GM21619 (cell line): ENCODE measurements at regions not wholly inside any gene's neighbourhood (a gene's known extent, or its start where the extent isn't known, plus 50 kb on each side); places are given as distances from the start of the nearest gene placed in this dataset.

ENCODE experiments used
- ATAC-seq: cut with Tn5 transposase; IDR thresholded peaks from one replicate; pipeline ENCODE4 v1.9.1; 2021; ENCODE audit not compliant: unreplicated experiment

- ATAC-seq = no peak
Measured at GRCh38 chr15:94177112-94177511, 54.2 kb upstream of the MCTP2 start.

- ATAC-seq = no peak
Measured at GRCh38 chr15:94175420-94175819, 55.9 kb upstream of the MCTP2 start.

- peak; percentile 91 for ATAC-seq
Measured at GRCh38 chr15:94174399-94174802, 57.0 kb upstream of the MCTP2 start.

GRCh38 chr15:94168250-94168649 is 63.1 kb upstream of the MCTP2 start:
- no peak for ATAC-seq

GRCh38 chr15:94164971-94165370 is 66.4 kb upstream of the MCTP2 start:
- ATAC-seq = no peak

GRCh38 chr15:94164202-94164807 is 67.1 kb upstream of the MCTP2 start:
- peak; percentile 65 for ATAC-seq

- ATAC-seq = no peak
Measured at GRCh38 chr15:94162939-94163338, 68.4 kb upstream of the MCTP2 start.

GRCh38 chr15:94154255-94154654 is 77.1 kb upstream of the MCTP2 start:
- no peak for ATAC-seq

- ATAC-seq = no peak
Measured at GRCh38 chr15:94145046-94145445, 86.3 kb upstream of the MCTP2 start.

GRCh38 chr15:94141802-94142201 is 89.6 kb upstream of the MCTP2 start:
- no peak for ATAC-seq

- ATAC-seq = no peak
Measured at GRCh38 chr15:94135486-94136147, 95.7 kb upstream of the MCTP2 start.

- ATAC-seq = no peak
Measured at GRCh38 chr15:94131875-94132274, 99.5 kb upstream of the MCTP2 start.

- ATAC-seq = no peak
Measured at GRCh38 chr15:94130504-94130903, 100.9 kb upstream of the MCTP2 start.

- ATAC-seq = no peak
Measured at GRCh38 chr15:94127006-94127405, 104.4 kb upstream of the MCTP2 start.

GRCh38 chr15:94125698-94126097 is 105.7 kb upstream of the MCTP2 start:
- no peak for ATAC-seq

- no peak for ATAC-seq
Measured at GRCh38 chr15:94125156-94125555, 106.2 kb upstream of the MCTP2 start.

GRCh38 chr15:94122516-94122915 is 108.8 kb upstream of the MCTP2 start:
- ATAC-seq = no peak

- peak; percentile 100 for ATAC-seq
Measured at GRCh38 chr15:94119923-94120775, 111.2 kb upstream of the MCTP2 start.

GRCh38 chr15:94119298-94119811 is 112.0 kb upstream of the MCTP2 start:
- ATAC-seq = no peak

GRCh38 chr15:94110476-94111130 is 120.8 kb upstream of the MCTP2 start:
- ATAC-seq = no peak

- ATAC-seq = no peak
Measured at GRCh38 chr15:94107652-94108051, 123.7 kb upstream of the MCTP2 start.
